Lung (tissue), 11 donors: ENCODE measurements at regions not wholly inside any gene's neighbourhood (a gene's known extent, or its start where the extent isn't known, plus 50 kb on each side); places are given as distances from the start of the nearest gene placed in this dataset.

ENCODE experiments used
- ATAC-seq: fragments of 200-7000 bp; cut with Tn5 transposase; one replicate; pipeline ENCODE4 v1.9.1; 2020; ENCODE audit warnings: moderate number of reproducible peaks; ENCODE audit not compliant: insufficient read depth, low FRiP score
- DNase-seq, 3 donors: peaks; one replicate each; pipeline ENCODE4 v3.0.0-alpha.2; 2013 to 2017
- H3K27ac ChIP-seq, 2 donors: one replicate each; pipeline ENCODE4 v1.5.1; 2013; ENCODE audit warnings: mild to moderate bottlenecking in 2 of 2, moderate library complexity in 2 of 2, control low read depth in 1 of 2, inconsistent platforms in 1 of 2, low read depth in 1 of 2, low read length in 1 of 2
- H3K27me3 ChIP-seq, 3 donors: one replicate each; pipeline ENCODE4 v1.5.1; 2013; ENCODE audit warnings: low read length in 2 of 3; ENCODE audit not compliant: control insufficient read depth in 3 of 3, insufficient read depth in 3 of 3
- H3K36me3 ChIP-seq, 4 donors: one replicate each; pipeline ENCODE4 v1.5.1; 2013; ENCODE audit warnings: low read length in 4 of 4, mild to moderate bottlenecking in 1 of 4, moderate library complexity in 1 of 4; ENCODE audit not compliant: control insufficient read depth in 4 of 4, insufficient read depth in 4 of 4
- H3K4me1 ChIP-seq, 5 donors: one replicate each; pipeline ENCODE4 v1.5.1; 2013; ENCODE audit warnings: low read length in 5 of 5, mild to moderate bottlenecking in 2 of 5, moderate library complexity in 1 of 5; ENCODE audit not compliant: control insufficient read depth in 5 of 5, insufficient read depth in 5 of 5
- H3K4me3 ChIP-seq: one replicate; pipeline ENCODE4 v1.5.1; 2013; ENCODE audit warnings: mild to moderate bottlenecking, control low read depth, moderate library complexity
- H3K9ac ChIP-seq, 2 donors: one replicate each; pipeline ENCODE4 v1.5.1; 2013; ENCODE audit warnings: low read length in 2 of 2, control low read depth in 1 of 2; ENCODE audit not compliant: insufficient read depth in 1 of 2
- H3K9me3 ChIP-seq, 4 donors: one replicate each; pipeline ENCODE4 v1.5.1; 2013; ENCODE audit warnings: low read length in 3 of 4, mild to moderate bottlenecking in 1 of 4, moderate library complexity in 1 of 4; ENCODE audit not compliant: control insufficient read depth in 4 of 4, insufficient read depth in 3 of 4
- CTCF ChIP-seq: IDR thresholded peaks from 2 replicates; pipeline ENCODE4 v1.5.1; 2012; ENCODE audit warnings: mild to moderate bottlenecking; ENCODE audit errors: control extremely low read depth, extremely low read depth
- WGBS, 2 donors: extraction: QIAGEN DNeasy Blood & Tissue Kit; methylation state at CpG; one replicate each; pipeline ENCODE4 v1.1.7; 2013; 5-methylcytosine and 5-hydroxymethylcytosine counted together
- donor health status: control.
- donor health status: control.
- donor health status: Bipolar disorder and iron deficiency.
- donor health status: healthy.
- donor health status: DM: yes; HTN: yes; CAD: no.

GRCh38 chr4:37051866-37052265, 192.7 kb upstream of the NWD2 start:
- H3K27me3 ChIP-seq, result no peaks in the 10 kb centered on the region
- no peaks in the 10 kb centered on the region for H3K9me3 ChIP-seq
- peaks cover 0 to 19% (median 0%) of the 10 kb centered on the region in 5 donors for H3K4me1 ChIP-seq
- H3K36me3 ChIP-seq, result no peaks in the 10 kb centered on the region
- H3K4me3 ChIP-seq, result no peak overlapping the region
- no peak for TF ChIP-seq CTCF
- no peak overlapping the region for H3K27ac ChIP-seq
- 36 to 39% methylated on average over 2 of the region's 2 CpGs for WGBS, 2 donors
- H3K9ac ChIP-seq, result no peak overlapping the region
- DNase-seq, result peak in 2 of 3 donors; percentile 43 to 50
- ATAC-seq, result no peak

GRCh38 chr4:37054531-37055077, 189.9 kb upstream of the NWD2 start:
- no peak overlapping the region for H3K27ac ChIP-seq
- WGBS, 2 donors, result 47 to 49% methylated on average over 4 of the region's 4 CpGs
- TF ChIP-seq CTCF, result no peak
- ATAC-seq (no peak), DNase-seq (peak; percentile 31 to 70 (median 68))
- no peak overlapping the region for H3K4me3 ChIP-seq
- H3K9ac ChIP-seq, result peak overlapping the region in 1 of 2 donors; percentile 9
- no peaks in the 10 kb centered on the region for H3K9me3 ChIP-seq
- H3K4me1 ChIP-seq, result peaks cover 0 to 19% (median 0%) of the 10 kb centered on the region in 5 donors
- no peaks in the 10 kb centered on the region for H3K27me3 ChIP-seq
- no peaks in the 10 kb centered on the region for H3K36me3 ChIP-seq

- 77 to 89% methylated on average over 4 of the region's 4 CpGs for WGBS, 2 donors
- Histone ChIP-seq H3K36me3 (no peaks in the 10 kb centered on the region), H3K27me3 (no peaks in the 10 kb centered on the region), H3K27ac (no peak overlapping the region), H3K9me3 (no peaks in the 10 kb centered on the region), H3K4me1 (peaks cover 0 to 2% (median 0%) of the 10 kb centered on the region in 5 donors), H3K9ac (no peak overlapping the region), H3K4me3 (no peak overlapping the region)
- ATAC-seq (no peak), DNase-seq (no peak)
- TF ChIP-seq CTCF, result no peak
These were observed 185.7 kb upstream of the NWD2 start for GRCh38 chr4:37058826-37059225.

- 54 to 57% methylated on average over 2 of the region's 2 CpGs for WGBS, 2 donors
- no peaks in the 10 kb centered on the region for H3K27me3 ChIP-seq
- ATAC-seq, result no peak
- no peaks in the 10 kb centered on the region for H3K36me3 ChIP-seq
- no peak for TF ChIP-seq CTCF
- no peak overlapping the region for H3K27ac ChIP-seq
- no peak overlapping the region for H3K9ac ChIP-seq
- H3K4me3 ChIP-seq, result no peak overlapping the region
- DNase-seq, result peak in 2 of 3 donors; percentile 26 to 51
- no peaks in the 10 kb centered on the region for H3K4me1 ChIP-seq
- H3K9me3 ChIP-seq, result no peaks in the 10 kb centered on the region
These were observed 178.4 kb upstream of the NWD2 start for GRCh38 chr4:37066159-37066558.
